ENCODE measurements at regions not wholly inside any gene's neighbourhood (a gene's known extent, or its start where the extent isn't known, plus 50 kb on each side); places are given as distances from the start of the nearest gene placed in this dataset.

DNA sequence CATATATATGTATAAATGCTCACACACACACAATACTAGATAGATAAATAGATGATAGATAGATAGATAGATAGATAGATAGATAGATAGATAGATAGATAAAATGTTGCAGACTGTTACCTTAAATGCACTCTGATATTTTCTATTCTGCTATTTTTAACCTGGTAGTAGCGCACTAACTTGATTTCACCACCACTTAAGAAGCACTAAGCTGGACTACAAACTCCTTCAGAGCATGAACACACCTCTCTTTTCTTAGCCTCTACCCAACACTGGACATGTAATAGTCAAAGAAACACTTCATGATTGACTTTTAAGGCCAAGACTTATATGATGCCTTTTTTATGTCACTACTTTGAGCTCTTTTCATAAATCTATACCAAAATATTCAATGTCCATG lies 304.6 kb upstream of the UBE2E2 start:
- Histone ChIP-seq H3K4me3 (ENCODE audit: low read depth, low read length) (no peak overlapping the region), H3K36me3 (ENCODE audit: control insufficient read depth in 2 of 2, insufficient read depth in 1 of 2, low read length in 2 of 2) (no peaks in the 10 kb centered on the region), H3K4me1 (ENCODE audit: control insufficient read depth, insufficient read depth, low read length) (no peaks in the 10 kb centered on the region), H3K9me3 (ENCODE audit: control insufficient read depth, insufficient read depth, low read depth, low read length) (no peaks in the 10 kb centered on the region), H3K27ac (ENCODE audit: extremely low read depth, low read depth, low read length) (no peak overlapping the region)
- ChIA-PET POLR2A (no interaction called here), CTCF (interaction anchor here (1.1 kb wide), 1 partner anchor 14 kb away, joined by 3 read pairs; no protein-coding TSS in a partner anchor)
- TF ChIP-seq YY1 (tag by site-specific recombination; IDR thresholded peaks at IDR 0.05), result no peak
- TF ChIP-seq OSR2 (tag by site-specific recombination; IDR thresholded peaks at IDR 0.05), result no peak
- no peak for TF ChIP-seq ZNF18 (tag by site-specific recombination; IDR thresholded peaks at IDR 0.05)
- no peak for TF ChIP-seq ZNF707 (tag by site-specific recombination; IDR thresholded peaks at IDR 0.05)
- no peak for TF ChIP-seq ZNF626 (tag by site-specific recombination; IDR thresholded peaks at IDR 0.05)
- TF ChIP-seq ZNF610 (tag by site-specific recombination; IDR thresholded peaks at IDR 0.05; ENCODE audit: borderline replicate concordance), result no peak
- no peak for TF ChIP-seq ZNF623 (tag by site-specific recombination; IDR thresholded peaks at IDR 0.05)
- TF ChIP-seq REST (tag by site-specific recombination; IDR thresholded peaks at IDR 0.05), result no peak
- no peak for TF ChIP-seq ZBTB21 (tag by site-specific recombination; IDR thresholded peaks at IDR 0.05)
- no peak for TF ChIP-seq ZNF426 (tag by site-specific recombination; IDR thresholded peaks at IDR 0.05)
- TF ChIP-seq ZNF24 (tag by site-specific recombination; IDR thresholded peaks at IDR 0.05), result no peak
- no peak for TF ChIP-seq ZNF768 (tag by site-specific recombination; IDR thresholded peaks at IDR 0.05)
- no peak for TF ChIP-seq SALL2 (tag by site-specific recombination; IDR thresholded peaks at IDR 0.05; ENCODE audit: borderline replicate concordance)

DNA sequence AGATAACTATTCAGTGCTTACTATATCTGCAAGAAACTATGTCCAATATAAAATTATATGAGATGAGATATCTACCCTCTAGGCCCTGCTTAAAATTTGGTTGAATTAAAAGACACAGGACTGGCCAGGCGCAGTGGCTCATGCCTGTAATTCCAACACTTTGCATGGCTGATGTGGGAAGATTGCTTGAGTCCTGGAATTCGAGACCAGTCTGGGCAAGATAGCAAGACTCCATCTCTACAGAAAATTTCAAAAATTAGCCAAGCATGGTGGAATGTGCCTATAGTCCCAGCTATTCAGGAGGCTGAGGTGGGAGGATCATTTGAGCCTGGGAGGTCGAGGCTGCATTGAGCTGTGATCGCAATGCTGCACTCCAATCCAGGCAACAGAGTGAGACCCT lies 303.7 kb upstream of the UBE2E2 start:
- H3K36me3 ChIP-seq (ENCODE audit: control insufficient read depth in 2 of 2, insufficient read depth in 1 of 2, low read length in 2 of 2), result no peaks in the 10 kb centered on the region
- ChIA-PET POLR2A (no interaction called here), CTCF (interaction anchor here (1.1 kb wide), 1 partner anchor 15 kb away, joined by 3 read pairs; no protein-coding TSS in a partner anchor)
- TF ChIP-seq KLF1 (tag by site-specific recombination; IDR thresholded peaks at IDR 0.05) (no peak), ZNF621 (tag by site-specific recombination; IDR thresholded peaks at IDR 0.05) (no peak), HOXC10 (CRISPR knock-in tag; IDR thresholded peaks at IDR 0.05) (no peak)
- H3K4me1 ChIP-seq (ENCODE audit: control insufficient read depth, insufficient read depth, low read length), result no peaks in the 10 kb centered on the region
- H3K27ac ChIP-seq (ENCODE audit: extremely low read depth, low read depth, low read length), result no peak overlapping the region
- no peaks in the 10 kb centered on the region for H3K9me3 ChIP-seq (ENCODE audit: control insufficient read depth, insufficient read depth, low read depth, low read length)
- no peak overlapping the region for H3K4me3 ChIP-seq (ENCODE audit: low read depth, low read length)

DNA sequence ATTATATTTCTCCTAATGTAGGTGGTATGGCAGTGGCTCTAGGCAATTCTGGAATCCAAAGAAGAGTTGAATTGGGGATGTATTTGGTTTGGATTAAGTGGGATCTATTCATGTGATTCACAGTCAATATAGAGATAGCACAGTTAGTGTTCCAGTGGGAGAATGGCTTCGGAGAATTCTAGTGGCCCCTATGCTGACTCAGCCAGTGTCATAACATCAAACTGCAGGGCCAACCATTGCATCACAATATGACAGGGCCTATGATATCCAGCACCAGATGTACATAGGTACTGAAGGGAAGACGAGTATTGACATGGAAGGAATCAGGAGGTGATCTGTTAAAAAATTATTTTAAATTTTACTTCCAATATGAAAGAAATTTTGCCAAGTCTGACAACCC lies 302.8 kb upstream of the UBE2E2 start:
- H3K4me1 ChIP-seq (ENCODE audit: control insufficient read depth, insufficient read depth, low read length), result no peaks in the 10 kb centered on the region
- no peaks in the 10 kb centered on the region for H3K9me3 ChIP-seq (ENCODE audit: control insufficient read depth, insufficient read depth, low read depth, low read length)
- H3K4me3 ChIP-seq (ENCODE audit: low read depth, low read length), result no peak overlapping the region
- ChIA-PET POLR2A (no interaction called here), CTCF (no interaction called here)
- H3K27ac ChIP-seq (ENCODE audit: extremely low read depth, low read depth, low read length), result no peak overlapping the region
- no peaks in the 10 kb centered on the region for H3K36me3 ChIP-seq (ENCODE audit: control insufficient read depth in 2 of 2, insufficient read depth in 1 of 2, low read length in 2 of 2)
- no peak for TF ChIP-seq ZSCAN5A (tag by site-specific recombination; IDR thresholded peaks at IDR 0.05)
- no peak for TF ChIP-seq ZNF148 (tag by site-specific recombination; IDR thresholded peaks at IDR 0.05; ENCODE audit: borderline replicate concordance)
- no peak for TF ChIP-seq ZSCAN30 (tag by site-specific recombination; IDR thresholded peaks at IDR 0.05)
- no peak for TF ChIP-seq ZNF302 (tag by site-specific recombination; IDR thresholded peaks at IDR 0.05; ENCODE audit: low read depth)
- no peak for TF ChIP-seq OVOL3 (tag by site-specific recombination; IDR thresholded peaks at IDR 0.05)
- no peak for TF ChIP-seq ZNF629 (tag by site-specific recombination; IDR thresholded peaks at IDR 0.05)
- TF ChIP-seq ZNF585B (tag by site-specific recombination; IDR thresholded peaks at IDR 0.05), result no peak
- TF ChIP-seq ZNF777 (tag by site-specific recombination; IDR thresholded peaks at IDR 0.05; ENCODE audit: borderline replicate concordance), result no peak
- no peak for TF ChIP-seq ZNF658 (tag by site-specific recombination; IDR thresholded peaks at IDR 0.05)

All from HEK293 (cell line).